NCI-H460 (cell line): ENCODE measurements at regions not wholly inside any gene's neighbourhood (a gene's known extent, or its start where the extent isn't known, plus 50 kb on each side); places are given as distances from the start of the nearest gene placed in this dataset.

Source experiments
- DNase-seq: peaks from one replicate; pipeline ENCODE4 v3.0.0-alpha.2; 2016; ENCODE audit warnings: low read depth; ENCODE audit errors: extremely low read depth

DNA sequence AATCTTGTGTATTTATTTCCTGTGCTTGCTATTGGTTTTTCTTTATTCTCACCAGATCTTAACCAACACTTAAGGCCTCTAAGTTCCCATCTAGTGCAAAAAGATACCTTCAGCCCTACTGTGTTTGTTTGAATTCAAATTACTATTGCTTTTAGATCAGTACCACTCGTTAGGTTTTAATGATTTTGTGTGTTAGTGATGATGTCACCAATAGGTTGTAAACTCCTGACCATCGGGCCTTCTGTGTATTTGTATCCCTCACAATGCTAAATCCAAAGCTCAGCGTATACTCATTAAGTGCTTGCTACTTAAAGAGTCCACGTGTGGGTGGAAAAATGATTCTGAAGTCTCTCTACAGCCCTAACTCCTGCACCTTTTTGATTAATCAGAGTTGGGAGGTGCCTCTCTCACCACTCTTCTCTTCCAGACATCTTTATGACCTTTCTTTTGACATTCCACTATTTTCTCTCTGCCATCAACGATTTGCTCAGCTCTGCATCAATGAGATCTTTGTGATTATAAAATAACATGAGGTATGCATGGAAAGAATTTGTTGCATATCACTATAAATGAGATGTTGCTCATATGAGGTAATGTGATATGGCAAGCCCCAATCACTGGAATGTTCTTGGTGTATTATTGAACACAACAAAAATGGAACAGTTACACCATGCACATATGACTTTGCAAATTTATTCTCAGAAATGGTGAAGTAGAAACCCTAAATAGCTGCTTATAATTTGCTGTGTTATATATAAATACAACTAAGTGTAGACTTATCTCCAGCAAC is 55.1 kb upstream of the LAMA2 start:
- no peak for DNase-seq

DNA sequence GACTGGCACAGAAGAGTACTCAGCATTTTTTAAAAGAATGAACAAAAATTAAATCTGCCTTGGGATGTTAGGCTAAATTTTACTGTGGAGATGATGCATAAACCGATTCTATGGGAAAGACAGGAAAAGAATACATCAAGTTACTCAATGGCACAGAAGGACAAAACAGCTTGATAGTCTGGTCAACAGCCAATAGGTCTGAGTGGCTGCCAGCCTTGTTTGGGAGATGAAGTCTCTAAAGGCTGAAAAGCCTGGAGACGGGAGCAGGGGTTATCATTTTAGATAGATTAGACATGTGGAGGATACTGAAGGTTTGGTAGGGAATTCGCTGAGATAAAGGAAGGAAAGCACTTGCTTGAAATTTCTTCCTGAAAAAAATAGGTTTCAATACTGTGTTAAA is 56.3 kb upstream of the LAMA2 start:
- DNase-seq, result no peak

DNA sequence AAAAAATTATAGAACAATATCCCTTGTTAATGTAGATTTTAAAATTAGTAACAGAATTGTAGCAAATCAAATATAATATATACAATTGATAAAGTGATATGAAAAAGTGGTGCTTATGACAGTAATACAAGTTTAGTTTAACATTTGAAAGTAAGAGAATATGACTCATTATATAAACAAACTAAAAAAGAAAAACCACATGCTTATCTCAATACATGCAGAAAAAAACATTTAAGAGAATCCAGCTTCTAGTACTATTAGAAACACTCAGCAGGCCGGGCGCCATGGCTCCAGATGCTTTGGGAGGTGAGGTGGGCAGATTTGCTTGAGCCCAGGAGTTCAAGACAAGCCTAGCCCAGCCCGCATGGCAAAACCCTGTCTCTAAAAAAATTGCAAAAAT is 60.7 kb upstream of the LAMA2 start:
- DNase-seq, result no peak

DNA sequence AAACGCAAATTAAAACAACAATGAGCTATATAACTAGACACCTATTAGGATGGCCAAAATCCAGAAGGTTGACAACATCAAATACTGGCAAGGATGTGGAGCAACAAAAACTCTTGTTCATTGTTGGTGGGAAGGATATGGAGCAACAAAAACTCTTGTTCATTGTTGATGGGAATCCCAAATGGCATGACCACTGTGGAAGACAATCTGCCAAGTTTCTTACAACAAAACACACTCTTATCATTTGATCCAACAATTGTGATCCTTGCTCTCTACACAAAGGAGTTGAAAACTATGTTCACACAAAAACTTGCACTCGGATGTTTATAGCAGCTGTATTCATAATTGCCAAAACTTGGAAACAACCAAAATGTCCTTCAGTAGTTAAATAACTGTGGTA is 61.8 kb upstream of the LAMA2 start:
- DNase-seq, result no peak

DNA sequence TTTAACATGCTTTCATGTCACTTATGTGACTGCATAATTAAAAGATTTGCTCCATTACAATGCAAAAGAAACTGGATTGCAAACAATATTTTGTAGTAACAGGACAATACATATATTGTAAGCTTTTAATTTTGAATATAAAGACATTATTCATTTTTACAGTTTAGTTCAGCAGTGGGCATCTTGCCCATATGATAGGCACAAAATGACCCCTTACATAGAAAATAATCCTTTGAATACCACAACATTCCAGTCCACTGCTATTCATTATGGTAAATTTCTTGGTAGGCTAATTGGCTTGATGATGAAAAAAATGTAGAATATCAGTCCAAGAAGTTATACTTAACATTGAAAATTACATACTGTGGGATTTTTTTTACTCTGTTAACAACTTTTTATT is 74.1 kb upstream of the LAMA2 start:
- no peak for DNase-seq

DNA sequence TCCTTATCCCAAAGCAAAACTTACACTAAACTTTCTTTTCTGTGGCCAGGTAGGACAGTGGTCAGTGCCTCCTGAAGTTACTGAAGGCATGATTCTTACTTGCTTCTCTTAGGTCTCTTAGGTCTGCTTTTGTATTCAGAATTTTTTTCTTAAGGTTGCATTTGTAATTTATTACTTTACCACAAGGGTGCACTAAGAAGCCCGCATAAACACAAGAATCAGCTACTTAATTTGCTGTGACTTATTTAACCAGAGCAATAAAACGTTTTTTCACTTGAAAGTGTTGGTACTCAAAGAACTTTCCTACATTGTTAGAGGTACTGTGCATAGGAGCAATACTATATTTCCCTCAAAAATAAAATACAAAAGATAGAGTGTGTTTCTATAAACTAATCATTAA is 75.4 kb upstream of the LAMA2 start:
- no peak for DNase-seq

DNA sequence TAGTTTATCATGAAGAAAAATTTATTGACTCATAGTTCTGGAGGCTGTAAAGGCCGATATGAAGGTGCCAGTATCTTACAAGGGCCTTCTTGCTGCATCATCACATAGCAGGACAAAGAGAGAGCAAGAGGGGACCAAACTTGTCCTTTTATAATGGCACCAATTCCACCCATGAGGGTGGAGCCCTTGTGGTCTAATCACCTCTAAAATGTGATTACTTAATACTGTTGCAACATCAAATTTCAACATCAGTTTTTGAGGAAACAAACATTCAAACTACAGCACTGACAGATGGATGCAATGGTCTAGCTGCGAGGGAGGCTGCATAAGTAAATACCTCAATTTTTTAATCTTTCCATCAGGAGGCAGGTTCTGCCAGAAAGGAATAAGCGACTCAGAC is 76.7 kb upstream of the LAMA2 start:
- DNase-seq, result no peak

DNA sequence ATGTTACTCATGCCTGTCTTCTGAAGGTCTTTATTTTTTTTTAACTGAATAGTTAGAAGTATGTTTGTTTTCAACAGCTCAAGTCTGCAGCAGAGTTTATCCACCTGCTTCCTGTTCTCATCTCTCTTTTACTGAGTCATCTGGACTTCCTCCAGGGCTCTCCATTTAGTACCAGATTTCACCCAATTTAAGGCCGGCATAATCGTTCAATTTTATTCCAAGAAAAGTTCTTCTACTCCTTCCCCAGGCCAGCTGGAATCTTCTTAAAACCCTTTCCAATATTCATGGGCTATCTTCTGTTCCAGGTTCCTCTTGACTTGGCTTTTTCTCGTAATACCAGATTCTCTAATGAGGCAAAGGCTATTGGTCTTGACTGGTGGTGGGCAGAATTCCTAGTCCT is 79.0 kb upstream of the LAMA2 start:
- DNase-seq, result no peak

DNA sequence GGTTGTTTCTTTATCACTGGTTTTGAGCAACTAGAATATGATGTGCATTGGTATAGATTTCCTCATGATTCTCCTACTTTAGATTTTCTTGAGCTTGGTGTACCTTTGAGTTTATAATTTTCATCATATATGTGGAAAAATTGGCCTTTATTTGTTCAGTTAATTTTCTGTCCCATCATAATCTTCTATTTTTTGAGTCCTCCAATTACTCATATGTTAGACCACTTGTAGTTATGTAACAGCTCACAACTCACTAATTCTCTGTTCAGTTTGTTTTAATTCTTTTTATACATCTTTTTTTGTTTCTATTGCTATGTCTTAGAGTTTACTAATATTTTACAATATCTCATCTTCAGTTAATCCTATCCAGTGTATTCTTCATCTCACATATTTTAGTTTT is 81.3 kb upstream of the LAMA2 start:
- DNase-seq, result no peak

DNA sequence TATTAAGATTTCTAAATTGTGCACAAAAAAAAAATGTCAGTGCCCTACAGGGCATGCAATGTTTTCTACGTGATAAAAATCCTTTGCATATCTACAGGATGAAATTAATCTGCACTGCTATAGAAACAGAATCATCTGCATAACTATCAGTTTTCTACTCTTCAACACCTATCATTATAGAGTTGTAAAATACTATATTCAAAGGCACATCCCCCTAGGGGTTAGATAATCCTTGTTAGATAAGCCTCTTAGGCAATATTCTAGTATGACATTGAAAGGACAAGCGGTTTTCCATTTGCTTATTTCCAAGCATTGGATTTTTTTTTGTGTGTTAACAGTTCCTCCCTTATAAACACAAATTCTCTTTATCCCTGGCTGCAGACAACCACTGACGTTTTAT is 98.7 kb upstream of the LAMA2 start:
- no peak for DNase-seq

DNA sequence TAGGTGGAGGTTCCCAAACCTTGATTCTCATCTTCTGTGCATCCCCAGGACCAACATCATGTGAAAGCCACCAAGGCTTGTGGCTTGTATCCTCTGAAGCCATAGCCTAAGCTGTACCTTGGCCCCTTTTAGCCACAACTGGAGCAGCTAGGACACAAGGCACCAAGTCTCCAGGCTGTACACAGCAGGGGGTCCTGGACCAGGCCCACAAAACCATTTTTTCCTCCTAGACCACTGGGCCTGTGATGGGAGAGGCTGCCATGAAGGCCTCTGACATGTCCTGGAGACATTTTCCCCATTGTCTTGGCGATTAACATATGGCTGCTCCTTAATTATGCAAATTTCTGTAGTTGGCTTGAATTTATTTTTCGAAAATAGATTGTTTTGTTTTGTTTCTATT is 114.8 kb upstream of the LAMA2 start:
- DNase-seq, result no peak

DNA sequence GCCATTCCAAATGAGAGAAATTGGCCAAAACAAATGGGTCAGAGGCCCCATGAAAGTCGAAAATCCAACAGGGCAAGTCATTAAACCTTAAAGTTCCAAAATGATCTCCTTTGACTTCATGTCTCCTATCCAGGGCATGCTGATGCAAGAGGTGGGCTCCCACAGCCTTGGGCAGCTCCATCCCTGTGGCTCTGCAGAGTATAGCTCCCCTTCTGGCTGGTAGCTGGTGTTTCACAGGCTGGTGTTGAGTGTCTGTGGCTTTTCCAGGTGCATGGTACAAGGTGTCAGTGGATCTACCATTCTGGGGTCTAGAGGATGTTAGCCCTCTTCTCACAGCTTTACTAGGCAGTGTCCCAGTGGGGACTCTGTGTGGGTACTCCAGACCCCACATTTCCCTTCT is 115.2 kb upstream of the LAMA2 start:
- DNase-seq, result no peak

DNA sequence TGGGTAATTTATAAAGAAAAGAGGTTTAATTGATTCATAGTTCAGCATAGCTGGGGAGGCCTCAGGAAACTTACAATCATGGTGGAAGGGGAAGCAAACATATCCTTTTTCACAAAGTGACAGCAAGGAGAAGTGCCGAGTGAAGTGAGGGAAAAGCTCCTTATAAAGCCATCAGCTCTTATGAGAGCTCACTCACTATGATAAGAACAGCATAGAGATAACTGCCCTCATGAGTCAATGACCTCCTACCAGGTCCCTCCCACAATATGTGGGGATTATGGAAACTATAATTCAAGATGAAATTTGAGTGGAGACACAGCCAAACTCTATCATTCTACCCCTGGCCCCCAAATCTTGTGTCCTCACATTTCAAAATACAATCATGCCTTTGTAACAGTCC is 115.8 kb upstream of the LAMA2 start:
- DNase-seq, result no peak

DNA sequence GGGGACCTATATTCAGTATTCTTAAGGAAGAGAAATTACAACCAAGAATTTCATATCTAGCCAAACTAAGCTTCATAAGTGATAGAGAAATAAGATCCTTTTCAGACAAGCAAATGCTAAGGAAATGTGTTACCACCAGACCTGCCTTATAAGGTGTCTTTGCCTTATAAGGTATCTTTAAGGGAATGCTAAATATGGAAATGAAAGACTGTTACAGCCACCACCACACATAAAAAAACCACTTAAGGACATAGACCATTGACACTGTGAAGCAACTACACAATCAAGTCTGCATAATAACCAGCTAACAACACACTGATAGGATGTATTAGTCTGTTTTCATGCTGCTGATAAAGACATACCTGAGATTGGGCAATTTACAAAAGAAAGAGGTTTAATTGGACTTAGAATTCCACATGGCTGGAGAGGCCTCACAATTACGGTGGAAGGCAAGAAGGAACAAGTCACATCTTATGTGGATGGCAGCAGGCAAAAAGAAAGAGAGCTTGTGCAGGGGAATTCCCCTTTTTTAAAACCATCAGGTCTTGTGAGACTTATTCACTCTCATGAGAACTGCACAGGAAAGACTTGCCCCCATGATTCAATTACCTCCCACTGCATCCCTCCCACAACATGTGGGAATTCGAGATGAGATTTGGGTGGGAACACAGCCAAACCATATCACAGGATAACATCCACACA is 119.2 kb upstream of the LAMA2 start:
- no peak for DNase-seq

DNA sequence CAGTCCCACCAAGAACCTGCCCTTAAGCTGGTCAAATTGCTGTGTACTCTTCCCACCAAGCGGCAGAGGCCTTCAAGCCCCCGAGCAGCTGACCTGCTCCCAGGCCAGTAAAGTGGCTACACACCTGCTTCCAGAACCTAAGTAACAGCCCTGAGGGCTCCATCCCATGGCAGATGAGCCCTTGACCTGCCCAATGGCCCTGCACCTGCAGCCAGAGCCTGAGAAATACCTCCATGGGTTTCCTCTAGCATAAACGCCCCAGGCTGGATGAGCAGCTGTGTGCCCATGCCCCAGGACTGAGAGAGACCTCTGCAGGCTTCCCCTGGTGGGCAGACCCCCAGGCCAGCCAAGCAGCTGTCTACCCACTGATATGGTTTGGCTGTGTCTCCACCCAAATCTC is 123.0 kb upstream of the LAMA2 start:
- no peak for DNase-seq

DNA sequence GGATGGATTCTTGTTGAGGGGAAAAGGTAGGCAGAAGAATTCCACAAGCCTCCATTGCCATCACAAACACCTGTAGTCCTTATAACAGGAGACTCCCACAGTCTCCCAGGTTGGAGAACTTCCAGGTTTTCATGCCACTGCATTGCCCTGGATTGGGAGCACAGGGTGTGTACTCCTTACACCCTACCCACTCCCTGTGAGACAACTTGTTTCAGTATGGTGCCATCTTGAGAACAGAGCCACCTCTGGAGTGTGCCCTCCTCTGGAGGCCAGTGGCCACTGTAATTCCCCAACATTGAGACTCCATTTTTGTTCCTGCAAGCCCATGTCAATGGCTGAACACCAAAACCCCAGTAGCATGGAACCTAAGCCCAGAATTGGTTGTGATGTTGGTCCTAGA is 123.5 kb upstream of the LAMA2 start:
- no peak for DNase-seq

DNA sequence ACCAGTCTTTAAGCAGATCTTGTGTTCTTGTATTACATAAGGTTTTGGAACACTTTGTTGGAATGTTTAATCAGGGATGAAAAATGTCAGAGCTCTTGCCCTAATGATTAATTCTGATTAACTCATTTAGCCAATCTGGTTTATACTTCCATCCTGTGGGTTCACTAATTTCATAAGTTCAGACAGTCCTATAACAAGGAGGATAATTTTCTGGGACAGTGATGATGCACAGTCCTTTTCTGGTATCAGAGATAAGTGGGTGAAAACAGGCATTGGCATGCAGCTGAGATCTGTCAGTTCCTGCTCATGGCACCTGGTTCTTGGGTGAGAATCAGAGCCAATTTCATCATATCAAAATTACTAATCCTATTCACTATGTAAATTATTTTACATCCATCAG is 125.0 kb upstream of the LAMA2 start:
- DNase-seq, result no peak

DNA sequence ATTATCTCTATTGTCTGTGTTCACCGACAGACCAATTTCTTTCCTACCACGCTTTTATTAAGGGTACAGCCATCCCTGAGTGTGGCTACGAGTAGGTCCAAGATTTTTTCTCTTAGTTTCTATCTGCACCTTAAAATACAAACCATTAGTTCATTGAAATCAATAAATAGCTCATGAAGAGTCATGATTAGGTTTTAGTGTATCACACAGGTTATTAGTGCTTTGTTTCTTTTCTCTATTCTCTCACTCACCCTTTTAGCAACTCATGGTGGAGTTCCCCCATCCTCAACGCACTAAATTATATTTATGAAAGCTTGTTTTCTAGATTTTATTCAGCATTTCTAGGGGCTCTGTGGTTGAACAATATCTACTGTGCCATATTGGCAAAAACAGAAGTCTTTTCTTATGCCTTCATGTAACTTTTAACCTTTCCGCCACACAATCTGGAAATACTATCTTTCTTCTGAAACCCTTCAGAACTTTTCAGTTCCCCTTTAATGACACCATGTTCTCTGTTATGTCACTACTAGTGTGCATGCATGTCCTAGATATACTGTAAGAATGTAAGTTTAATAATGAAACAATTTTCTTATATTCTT is 128.2 kb upstream of the LAMA2 start:
- DNase-seq, result no peak

DNA sequence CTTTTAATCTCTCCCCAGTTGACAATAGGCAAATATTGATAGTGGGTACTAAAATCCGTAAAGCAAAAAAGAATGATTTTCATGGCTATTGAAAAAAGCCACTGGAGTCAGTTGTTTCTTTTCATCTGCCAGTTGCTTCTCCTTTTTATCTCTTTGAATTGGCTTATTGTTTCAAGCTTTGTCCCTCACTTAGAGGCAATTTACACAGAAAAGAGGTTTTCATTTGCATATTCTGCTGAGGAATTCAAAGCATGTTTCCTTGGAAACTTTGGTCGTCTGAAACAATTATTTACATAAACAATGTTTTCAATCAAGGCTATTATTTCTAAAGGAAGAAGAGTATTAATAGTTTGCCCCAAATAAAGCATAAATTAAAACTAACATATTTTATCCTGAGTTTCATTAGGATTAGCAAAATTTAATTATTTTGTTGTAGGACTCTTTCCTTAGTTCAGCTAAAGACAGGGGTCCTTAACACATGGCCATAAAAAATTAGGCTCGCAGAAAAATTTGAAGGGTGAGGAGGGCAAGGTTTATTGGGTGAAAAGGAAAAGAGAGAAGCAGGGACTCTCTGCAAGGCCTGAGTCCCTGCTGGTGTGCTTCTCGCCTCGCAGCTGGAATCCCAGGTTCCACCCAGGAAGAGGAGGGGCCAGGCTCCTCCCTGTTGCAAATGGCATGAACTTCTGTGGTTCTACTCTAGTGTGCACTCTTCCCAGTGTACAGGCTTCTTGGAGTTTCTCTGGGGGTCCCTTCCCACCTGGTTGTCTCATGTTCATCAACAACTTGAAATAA is 138.8 kb upstream of the LAMA2 start:
- no peak for DNase-seq

DNA sequence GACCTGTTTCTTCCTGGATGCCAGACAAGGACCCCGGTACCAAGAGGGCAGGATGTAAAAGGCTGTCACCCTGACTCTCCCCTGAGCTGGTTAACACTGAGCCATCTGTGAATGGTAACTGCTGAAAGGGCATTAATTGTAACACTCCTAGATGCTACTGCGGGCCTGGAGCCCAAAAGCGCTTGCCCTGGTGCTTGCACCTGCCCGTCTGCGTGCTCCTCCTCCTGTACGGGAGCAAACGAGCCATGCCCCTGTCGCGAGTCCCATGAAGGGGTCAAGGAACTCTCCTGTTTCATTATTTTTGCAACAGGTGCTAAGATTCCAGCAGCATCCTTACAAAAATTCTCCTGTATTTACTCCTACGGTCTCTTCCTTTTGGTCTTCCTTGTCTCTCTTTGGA is 140.0 kb upstream of the LAMA2 start:
- DNase-seq, result no peak

DNA sequence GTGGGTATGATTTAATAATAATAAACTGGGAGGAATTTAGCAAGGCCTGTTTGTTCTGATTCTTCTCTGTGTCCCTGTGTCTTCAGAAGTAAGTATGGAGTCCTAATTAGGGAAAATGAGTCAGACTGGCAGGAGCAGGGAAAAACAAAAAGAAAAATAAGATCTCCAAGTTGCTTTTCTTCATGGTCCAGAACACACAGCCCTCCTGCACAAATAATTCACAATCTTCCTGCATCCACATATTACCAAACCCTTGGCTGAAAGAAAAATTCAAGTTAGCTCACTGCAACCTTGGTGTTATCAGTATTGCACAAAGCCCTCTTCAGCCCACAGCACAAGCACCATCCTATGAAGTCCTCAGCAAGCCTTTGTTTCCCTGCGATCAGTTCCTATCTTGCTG is 142.0 kb upstream of the LAMA2 start:
- no peak for DNase-seq
